A673 (cell line): ENCODE measurements at regions not wholly inside any gene's neighbourhood (a gene's known extent, or its start where the extent isn't known, plus 50 kb on each side); places are given as distances from the start of the nearest gene placed in this dataset.

Source experiments
- EZH2 ChIP-seq: fragments of 200-600 bp; sonication (generic); IDR thresholded peaks from 2 replicates; pipeline ENCODE4 v1.6.1; 2017; ENCODE audit warnings: borderline replicate concordance, low read depth, mild to moderate bottlenecking, mixed read lengths, antibody characterized with exemption, low read length; ENCODE audit not compliant: poor library complexity, severe bottlenecking
- TF ChIP-seq, protein P1 (sequence below): fragments of 300-800, 200-600 bp; sonication (generic); conservative IDR thresholded peaks from 2 replicates; pipeline ENCODE4 v1.5.1; 2017; ENCODE audit warnings: low read depth, mild to moderate bottlenecking, antibody characterized with exemption, low read length, moderate library complexity, mixed read lengths

DNA sequence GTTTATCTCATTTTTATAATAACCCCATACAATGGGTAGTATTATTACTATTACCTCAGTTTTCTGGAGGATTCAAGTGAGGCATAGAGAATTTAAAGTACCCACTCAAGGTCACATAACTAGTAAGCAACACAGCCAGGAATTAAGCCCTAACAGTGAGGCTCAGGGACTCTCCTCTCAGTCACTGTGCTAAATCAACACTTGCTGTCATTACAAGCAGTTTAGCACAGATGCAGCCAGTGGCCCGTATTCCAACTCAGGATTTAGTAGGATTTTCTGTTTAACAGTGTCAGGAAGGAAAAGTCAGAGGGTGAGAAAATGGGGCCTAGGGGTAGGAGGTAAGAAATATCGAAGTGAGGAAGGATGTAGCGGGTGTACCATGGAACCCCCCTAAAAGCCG is 536.9 kb downstream of the TMEM114 start:
- TF ChIP-seq, protein P1, sequence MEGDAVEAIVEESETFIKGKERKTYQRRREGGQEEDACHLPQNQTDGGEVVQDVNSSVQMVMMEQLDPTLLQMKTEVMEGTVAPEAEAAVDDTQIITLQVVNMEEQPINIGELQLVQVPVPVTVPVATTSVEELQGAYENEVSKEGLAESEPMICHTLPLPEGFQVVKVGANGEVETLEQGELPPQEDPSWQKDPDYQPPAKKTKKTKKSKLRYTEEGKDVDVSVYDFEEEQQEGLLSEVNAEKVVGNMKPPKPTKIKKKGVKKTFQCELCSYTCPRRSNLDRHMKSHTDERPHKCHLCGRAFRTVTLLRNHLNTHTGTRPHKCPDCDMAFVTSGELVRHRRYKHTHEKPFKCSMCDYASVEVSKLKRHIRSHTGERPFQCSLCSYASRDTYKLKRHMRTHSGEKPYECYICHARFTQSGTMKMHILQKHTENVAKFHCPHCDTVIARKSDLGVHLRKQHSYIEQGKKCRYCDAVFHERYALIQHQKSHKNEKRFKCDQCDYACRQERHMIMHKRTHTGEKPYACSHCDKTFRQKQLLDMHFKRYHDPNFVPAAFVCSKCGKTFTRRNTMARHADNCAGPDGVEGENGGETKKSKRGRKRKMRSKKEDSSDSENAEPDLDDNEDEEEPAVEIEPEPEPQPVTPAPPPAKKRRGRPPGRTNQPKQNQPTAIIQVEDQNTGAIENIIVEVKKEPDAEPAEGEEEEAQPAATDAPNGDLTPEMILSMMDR, result no peak
- TF ChIP-seq EZH2, result no peak
